Body of pancreas (tissue), 4 donors: ENCODE measurements at regions not wholly inside any gene's neighbourhood (a gene's known extent, or its start where the extent isn't known, plus 50 kb on each side); places are given as distances from the start of the nearest gene placed in this dataset.

Source experiments
- POLR2A ChIP-seq, 3 donors: fragments of 450-650 bp; IDR thresholded peaks; one replicate each; pipeline ENCODE4 v1.6.1; 2016; ENCODE audit warnings: antibody characterized with exemption in 3 of 3, mild to moderate bottlenecking in 2 of 3
- TF ChIP-seq, protein P1 (sequence below), 7 experiments: fragments of 450-650 bp in 4 of 7; fragments of 200-600 bp in 3 of 7; sonication (generic) in 3 of 7; IDR thresholded peaks; one replicate each; pipeline ENCODE4 v1.5.1; 2016 to 2019; ENCODE audit warnings: antibody characterized with exemption in 7 of 7

DNA sequence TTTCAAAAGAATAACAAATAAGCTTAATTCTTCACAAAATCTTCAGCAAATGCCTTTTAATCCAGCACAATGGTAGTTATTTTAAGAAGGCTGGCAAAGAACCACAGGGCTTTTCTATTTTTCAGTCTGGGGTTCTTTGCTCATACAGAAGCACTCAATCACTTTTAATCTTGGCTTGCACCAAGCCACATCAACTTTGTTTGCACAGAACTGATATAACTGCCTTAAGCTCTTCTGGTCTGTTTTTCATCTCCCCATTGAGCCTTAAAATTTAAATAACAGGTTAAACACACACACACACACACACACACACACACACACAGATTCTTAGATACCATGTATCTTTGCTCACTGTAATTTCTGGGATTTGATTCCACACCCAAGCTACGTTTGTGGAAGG, 377.0 kb downstream of the GATA3 start:
- TF ChIP-seq, protein P1, sequence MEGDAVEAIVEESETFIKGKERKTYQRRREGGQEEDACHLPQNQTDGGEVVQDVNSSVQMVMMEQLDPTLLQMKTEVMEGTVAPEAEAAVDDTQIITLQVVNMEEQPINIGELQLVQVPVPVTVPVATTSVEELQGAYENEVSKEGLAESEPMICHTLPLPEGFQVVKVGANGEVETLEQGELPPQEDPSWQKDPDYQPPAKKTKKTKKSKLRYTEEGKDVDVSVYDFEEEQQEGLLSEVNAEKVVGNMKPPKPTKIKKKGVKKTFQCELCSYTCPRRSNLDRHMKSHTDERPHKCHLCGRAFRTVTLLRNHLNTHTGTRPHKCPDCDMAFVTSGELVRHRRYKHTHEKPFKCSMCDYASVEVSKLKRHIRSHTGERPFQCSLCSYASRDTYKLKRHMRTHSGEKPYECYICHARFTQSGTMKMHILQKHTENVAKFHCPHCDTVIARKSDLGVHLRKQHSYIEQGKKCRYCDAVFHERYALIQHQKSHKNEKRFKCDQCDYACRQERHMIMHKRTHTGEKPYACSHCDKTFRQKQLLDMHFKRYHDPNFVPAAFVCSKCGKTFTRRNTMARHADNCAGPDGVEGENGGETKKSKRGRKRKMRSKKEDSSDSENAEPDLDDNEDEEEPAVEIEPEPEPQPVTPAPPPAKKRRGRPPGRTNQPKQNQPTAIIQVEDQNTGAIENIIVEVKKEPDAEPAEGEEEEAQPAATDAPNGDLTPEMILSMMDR (IDR thresholded peaks at IDR 0.05): no peak
- no peak for TF ChIP-seq POLR2A (IDR thresholded peaks at IDR 0.05)
